Cardiac fibroblast (primary cell): ENCODE measurements at regions not wholly inside any gene's neighbourhood (a gene's known extent, or its start where the extent isn't known, plus 50 kb on each side); places are given as distances from the start of the nearest gene placed in this dataset.

Experiments used
- DNase-seq, 2 donors: peaks; one replicate each; pipeline versions ENCODE4 v3.0.0 to v3.0.0-alpha.2; 2010; ENCODE audit warnings: low read depth in 2 of 2
- H3K4me3 ChIP-seq, 2 donors: replicated peaks in 1 of 2; 1 replicate in 1 of 2; 2 replicates in 1 of 2; pipeline ENCODE4 v1.5.1; 2011; ENCODE audit warnings: low read depth in 2 of 2, low read length in 2 of 2, mild to moderate bottlenecking in 2 of 2, moderate library complexity in 1 of 2
- CTCF ChIP-seq: IDR thresholded peaks from one replicate; pipeline ENCODE4 v1.5.1; 2011; ENCODE audit warnings: low read depth, mild to moderate bottlenecking, low read length, inconsistent platforms

GRCh38 chr2:14257801-14258507 lies 374.6 kb upstream of the LRATD1 start:
- no peak for TF ChIP-seq CTCF
- peak in 1 of 2 donors; percentile 56 for DNase-seq

DNA sequence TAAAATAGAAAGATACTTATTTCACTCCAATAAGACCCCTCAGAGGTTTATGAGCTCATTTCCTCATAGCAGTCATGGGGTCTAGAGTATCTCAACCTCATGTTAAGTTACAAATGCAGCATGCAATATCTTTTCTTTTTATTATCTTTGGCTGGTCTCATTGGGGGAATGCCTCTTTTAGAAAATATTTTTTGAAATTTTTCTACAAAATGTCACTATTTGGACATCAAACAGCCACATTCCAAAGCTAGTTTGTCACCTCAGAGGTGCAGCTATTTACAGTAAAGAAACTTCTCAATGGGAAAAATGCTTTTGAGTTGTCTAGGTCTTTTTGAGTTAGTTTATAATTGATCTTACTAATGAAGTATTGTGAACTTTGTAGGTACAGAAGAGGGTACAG lies 370.7 kb upstream of the LRATD1 start:
- no peak for TF ChIP-seq CTCF

More at GRCh38 chr2:14257801-14258507, 374.6 kb upstream of the LRATD1 start:
- no peak overlapping the region for H3K4me3 ChIP-seq

GRCh38 chr2:14263053-14263452 lies 369.5 kb upstream of the LRATD1 start:
- no peak for DNase-seq
- no peak overlapping the region for H3K4me3 ChIP-seq
- TF ChIP-seq CTCF, result no peak

More for the DNA sequence above, 370.7 kb upstream of the LRATD1 start:
- peak in 1 of 2 donors; percentile 67 for DNase-seq
- H3K4me3 ChIP-seq, result no peak overlapping the region

DNA sequence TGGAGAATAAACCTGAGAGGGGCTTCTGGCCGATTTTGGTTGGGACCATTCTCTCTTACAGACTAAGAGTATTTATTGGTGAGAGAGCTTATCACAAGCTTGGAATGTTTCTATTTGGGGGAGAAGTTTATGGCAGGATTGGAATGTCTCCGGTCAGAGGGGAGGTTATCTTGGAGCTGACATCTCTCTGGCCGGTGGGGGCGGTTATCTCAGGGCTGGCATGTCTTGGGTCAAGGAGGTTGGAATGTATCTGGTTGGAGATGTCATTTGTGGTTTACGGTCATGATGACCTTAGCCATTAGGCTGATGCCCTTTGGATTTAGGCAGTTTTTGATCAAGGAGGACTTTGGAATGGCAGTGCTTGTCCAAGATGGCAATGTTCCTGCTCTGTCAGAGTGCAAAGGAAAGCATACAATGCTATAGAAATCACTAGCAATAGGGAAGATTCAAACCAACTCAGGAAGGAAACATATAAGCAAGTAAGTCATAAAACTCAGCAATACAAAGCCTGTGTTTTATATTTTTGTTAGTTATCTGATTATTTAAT lies 362.4 kb upstream of the LRATD1 start:
- no peak overlapping the region for H3K4me3 ChIP-seq
- TF ChIP-seq CTCF, result no peak
- no peak for DNase-seq

- TF ChIP-seq CTCF, result no peak
- DNase-seq, result no peak
- H3K4me3 ChIP-seq, result no peak overlapping the region
Measured at GRCh38 chr2:14272396-14273075, 360.0 kb upstream of the LRATD1 start.

- no peak for DNase-seq
Measured at GRCh38 chr2:14273650-14274049, 358.9 kb upstream of the LRATD1 start.

More at GRCh38 chr2:14273650-14274049, 358.9 kb upstream of the LRATD1 start:
- TF ChIP-seq CTCF, result no peak
- H3K4me3 ChIP-seq, result no peak overlapping the region
